ENCODE measurements at regions not wholly inside any gene's neighbourhood (a gene's known extent, or its start where the extent isn't known, plus 50 kb on each side); places are given as distances from the start of the nearest gene placed in this dataset.

DNA sequence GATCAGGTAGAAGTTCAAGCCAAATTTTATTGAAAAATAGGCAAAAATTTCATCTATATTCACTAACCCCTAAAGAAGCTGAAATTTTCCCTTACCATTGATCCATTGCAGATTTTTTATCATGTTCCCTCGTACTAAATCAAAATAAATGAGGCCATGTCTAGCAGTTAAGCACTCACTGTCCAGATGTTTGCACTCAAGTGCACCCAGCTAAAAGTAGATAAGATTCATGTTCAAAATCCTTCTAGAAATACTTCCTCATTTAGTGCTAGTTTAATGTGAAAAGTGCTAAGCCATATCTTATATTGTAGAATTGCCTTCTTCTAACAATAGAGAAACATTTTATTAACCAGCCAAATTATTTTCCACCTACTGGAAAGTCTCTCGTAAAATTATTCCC lies 164.7 kb upstream of the UBE2E2 start:
- Histone ChIP-seq H3K27ac (ENCODE audit: extremely low read depth, low read depth, low read length) (no peak overlapping the region), H3K36me3 (ENCODE audit: control insufficient read depth in 2 of 2, insufficient read depth in 1 of 2, low read length in 2 of 2) (no peaks in the 10 kb centered on the region), H3K4me3 (ENCODE audit: low read depth, low read length) (no peak overlapping the region), H3K9me3 (ENCODE audit: control insufficient read depth, insufficient read depth, low read depth, low read length) (no peaks in the 10 kb centered on the region), H3K4me1 (ENCODE audit: control insufficient read depth, insufficient read depth, low read length) (0 out of 2 replicates have a peak, but pooled peaks cover 2% of the 10 kb centered on the region)
- TF ChIP-seq, protein P1, sequence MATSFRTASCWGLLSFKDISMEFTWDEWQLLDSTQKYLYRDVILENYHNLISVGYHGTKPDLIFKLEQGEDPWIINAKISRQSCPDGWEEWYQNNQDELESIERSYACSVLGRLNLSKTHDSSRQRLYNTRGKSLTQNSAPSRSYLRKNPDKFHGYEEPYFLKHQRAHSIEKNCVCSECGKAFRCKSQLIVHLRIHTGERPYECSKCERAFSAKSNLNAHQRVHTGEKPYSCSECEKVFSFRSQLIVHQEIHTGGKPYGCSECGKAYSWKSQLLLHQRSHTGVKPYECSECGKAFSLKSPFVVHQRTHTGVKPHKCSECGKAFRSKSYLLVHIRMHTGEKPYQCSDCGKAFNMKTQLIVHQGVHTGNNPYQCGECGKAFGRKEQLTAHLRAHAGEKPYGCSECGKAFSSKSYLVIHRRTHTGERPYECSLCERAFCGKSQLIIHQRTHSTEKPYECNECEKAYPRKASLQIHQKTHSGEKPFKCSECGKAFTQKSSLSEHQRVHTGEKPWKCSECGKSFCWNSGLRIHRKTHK (tag by site-specific recombination; IDR thresholded peaks at IDR 0.05) = no peak
- TF ChIP-seq ZBTB7A (tag by site-specific recombination; IDR thresholded peaks at IDR 0.05; ENCODE audit: low read depth) = no peak
- no peak for TF ChIP-seq ZNF324 (tag by site-specific recombination; IDR thresholded peaks at IDR 0.05)
- no peak for TF ChIP-seq MYNN (tag by site-specific recombination; IDR thresholded peaks at IDR 0.05; ENCODE audit: borderline replicate concordance)
- TF ChIP-seq, protein P2, sequence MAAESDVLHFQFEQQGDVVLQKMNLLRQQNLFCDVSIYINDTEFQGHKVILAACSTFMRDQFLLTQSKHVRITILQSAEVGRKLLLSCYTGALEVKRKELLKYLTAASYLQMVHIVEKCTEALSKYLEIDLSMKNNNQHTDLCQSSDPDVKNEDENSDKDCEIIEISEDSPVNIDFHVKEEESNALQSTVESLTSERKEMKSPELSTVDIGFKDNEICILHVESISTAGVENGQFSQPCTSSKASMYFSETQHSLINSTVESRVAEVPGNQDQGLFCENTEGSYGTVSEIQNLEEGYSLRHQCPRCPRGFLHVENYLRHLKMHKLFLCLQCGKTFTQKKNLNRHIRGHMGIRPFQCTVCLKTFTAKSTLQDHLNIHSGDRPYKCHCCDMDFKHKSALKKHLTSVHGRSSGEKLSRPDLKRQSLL (tag by site-specific recombination; IDR thresholded peaks at IDR 0.05) = no peak
- no peak for TF ChIP-seq ZNF114 (tag by site-specific recombination; IDR thresholded peaks at IDR 0.05)
- no peak for TF ChIP-seq ZNF202 (tag by site-specific recombination; IDR thresholded peaks at IDR 0.05; ENCODE audit: borderline replicate concordance)
- TF ChIP-seq ZNF544 (tag by site-specific recombination; IDR thresholded peaks at IDR 0.05) = no peak
- TF ChIP-seq, protein P3, sequence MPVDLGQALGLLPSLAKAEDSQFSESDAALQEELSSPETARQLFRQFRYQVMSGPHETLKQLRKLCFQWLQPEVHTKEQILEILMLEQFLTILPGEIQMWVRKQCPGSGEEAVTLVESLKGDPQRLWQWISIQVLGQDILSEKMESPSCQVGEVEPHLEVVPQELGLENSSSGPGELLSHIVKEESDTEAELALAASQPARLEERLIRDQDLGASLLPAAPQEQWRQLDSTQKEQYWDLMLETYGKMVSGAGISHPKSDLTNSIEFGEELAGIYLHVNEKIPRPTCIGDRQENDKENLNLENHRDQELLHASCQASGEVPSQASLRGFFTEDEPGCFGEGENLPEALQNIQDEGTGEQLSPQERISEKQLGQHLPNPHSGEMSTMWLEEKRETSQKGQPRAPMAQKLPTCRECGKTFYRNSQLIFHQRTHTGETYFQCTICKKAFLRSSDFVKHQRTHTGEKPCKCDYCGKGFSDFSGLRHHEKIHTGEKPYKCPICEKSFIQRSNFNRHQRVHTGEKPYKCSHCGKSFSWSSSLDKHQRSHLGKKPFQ (tag by site-specific recombination; IDR thresholded peaks at IDR 0.05) = no peak
- TF ChIP-seq ZNF16 (tag by site-specific recombination; IDR thresholded peaks at IDR 0.05; ENCODE audit: low read depth) = no peak
- no peak for TF ChIP-seq OSR2 (tag by site-specific recombination; IDR thresholded peaks at IDR 0.05)
- no peak for TF ChIP-seq ZNF239 (tag by site-specific recombination; IDR thresholded peaks at IDR 0.05)
- no peak for TF ChIP-seq ZNF658 (tag by site-specific recombination; IDR thresholded peaks at IDR 0.05)
- TF ChIP-seq TRIM28 (IDR thresholded peaks at IDR 0.05; ENCODE audit: borderline replicate concordance, low read length) = no peak
- TF ChIP-seq, protein P4, sequence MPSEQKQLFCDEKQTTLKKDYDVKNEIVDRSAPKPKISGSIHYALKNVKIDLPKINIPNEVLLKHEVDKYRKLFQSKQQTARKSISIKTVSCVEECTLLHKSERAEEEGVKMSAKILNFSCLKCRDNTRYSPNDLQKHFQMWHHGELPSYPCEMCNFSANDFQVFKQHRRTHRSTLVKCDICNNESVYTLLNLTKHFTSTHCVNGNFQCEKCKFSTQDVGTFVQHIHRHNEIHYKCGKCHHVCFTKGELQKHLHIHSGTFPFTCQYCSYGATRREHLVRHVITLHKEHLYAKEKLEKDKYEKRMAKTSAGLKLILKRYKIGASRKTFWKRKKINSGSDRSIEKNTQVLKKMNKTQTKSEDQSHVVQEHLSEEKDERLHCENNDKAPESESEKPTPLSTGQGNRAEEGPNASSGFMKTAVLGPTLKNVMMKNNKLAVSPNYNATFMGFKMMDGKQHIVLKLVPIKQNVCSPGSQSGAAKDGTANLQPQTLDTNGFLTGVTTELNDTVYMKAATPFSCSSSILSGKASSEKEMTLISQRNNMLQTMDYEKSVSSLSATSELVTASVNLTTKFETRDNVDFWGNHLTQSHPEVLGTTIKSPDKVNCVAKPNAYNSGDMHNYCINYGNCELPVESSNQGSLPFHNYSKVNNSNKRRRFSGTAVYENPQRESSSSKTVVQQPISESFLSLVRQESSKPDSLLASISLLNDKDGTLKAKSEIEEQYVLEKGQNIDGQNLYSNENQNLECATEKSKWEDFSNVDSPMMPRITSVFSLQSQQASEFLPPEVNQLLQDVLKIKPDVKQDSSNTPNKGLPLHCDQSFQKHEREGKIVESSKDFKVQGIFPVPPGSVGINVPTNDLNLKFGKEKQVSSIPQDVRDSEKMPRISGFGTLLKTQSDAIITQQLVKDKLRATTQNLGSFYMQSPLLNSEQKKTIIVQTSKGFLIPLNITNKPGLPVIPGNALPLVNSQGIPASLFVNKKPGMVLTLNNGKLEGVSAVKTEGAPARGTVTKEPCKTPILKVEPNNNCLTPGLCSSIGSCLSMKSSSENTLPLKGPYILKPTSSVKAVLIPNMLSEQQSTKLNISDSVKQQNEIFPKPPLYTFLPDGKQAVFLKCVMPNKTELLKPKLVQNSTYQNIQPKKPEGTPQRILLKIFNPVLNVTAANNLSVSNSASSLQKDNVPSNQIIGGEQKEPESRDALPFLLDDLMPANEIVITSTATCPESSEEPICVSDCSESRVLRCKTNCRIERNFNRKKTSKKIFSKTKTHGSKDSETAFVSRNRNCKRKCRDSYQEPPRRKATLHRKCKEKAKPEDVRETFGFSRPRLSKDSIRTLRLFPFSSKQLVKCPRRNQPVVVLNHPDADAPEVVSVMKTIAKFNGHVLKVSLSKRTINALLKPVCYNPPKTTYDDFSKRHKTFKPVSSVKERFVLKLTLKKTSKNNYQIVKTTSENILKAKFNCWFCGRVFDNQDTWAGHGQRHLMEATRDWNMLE (tag by site-specific recombination; conservative IDR thresholded peaks at IDR 0.05; ENCODE audit: low read depth) = no peak
- no peak for TF ChIP-seq ZNF768 (tag by site-specific recombination; IDR thresholded peaks at IDR 0.05)
- TF ChIP-seq ZNF155 (tag by site-specific recombination; IDR thresholded peaks at IDR 0.05) = no peak
- no peak for TF ChIP-seq KLF8 (tag by site-specific recombination; IDR thresholded peaks at IDR 0.05)
- TF ChIP-seq BCL11A (tag by site-specific recombination; IDR thresholded peaks at IDR 0.05; ENCODE audit: low read depth) = no peak
- TF ChIP-seq ZBTB8A (tag by site-specific recombination; IDR thresholded peaks at IDR 0.05) = no peak
- POLR2A ChIA-PET = no interaction called here
- CTCF ChIA-PET = interaction anchor here (0.6 kb wide), 1 partner anchor 29 kb away, joined by 3 read pairs; no protein-coding TSS in a partner anchor

All from HEK293 (cell line).